ENCODE measurements at regions not wholly inside any gene's neighbourhood (a gene's known extent, or its start where the extent isn't known, plus 50 kb on each side); places are given as distances from the start of the nearest gene placed in this dataset.

DNA sequence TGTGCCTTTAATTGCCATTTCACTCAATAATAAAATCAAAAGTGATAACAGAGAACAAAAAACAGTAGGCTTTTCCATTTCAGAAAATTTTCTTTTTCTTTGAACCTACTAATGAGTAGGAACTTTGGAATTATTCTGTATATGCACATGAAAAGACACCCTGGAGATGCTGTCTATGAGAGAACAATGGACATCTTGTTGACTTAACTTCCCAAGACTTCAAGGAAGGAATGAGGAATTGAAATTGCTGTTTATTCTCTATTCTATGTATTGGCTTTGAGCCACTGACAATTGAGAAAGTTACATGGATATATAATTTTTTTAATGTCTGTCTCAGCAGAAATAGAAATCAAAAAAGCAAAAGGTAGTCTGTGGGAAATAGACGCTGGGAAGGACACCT lies 98.6 kb upstream of the PCSK2 start:
- no peak for TF ChIP-seq EZH2 (IDR thresholded peaks at IDR 0.05; ENCODE audit: borderline replicate concordance, low read depth, low read length, poor library complexity, severe bottlenecking)
- TF ChIP-seq, protein P1, sequence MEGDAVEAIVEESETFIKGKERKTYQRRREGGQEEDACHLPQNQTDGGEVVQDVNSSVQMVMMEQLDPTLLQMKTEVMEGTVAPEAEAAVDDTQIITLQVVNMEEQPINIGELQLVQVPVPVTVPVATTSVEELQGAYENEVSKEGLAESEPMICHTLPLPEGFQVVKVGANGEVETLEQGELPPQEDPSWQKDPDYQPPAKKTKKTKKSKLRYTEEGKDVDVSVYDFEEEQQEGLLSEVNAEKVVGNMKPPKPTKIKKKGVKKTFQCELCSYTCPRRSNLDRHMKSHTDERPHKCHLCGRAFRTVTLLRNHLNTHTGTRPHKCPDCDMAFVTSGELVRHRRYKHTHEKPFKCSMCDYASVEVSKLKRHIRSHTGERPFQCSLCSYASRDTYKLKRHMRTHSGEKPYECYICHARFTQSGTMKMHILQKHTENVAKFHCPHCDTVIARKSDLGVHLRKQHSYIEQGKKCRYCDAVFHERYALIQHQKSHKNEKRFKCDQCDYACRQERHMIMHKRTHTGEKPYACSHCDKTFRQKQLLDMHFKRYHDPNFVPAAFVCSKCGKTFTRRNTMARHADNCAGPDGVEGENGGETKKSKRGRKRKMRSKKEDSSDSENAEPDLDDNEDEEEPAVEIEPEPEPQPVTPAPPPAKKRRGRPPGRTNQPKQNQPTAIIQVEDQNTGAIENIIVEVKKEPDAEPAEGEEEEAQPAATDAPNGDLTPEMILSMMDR (conservative IDR thresholded peaks at IDR 0.05; ENCODE audit: low read depth, low read length) = no peak
